Loucy (cell line): ENCODE measurements at regions not wholly inside any gene's neighbourhood (a gene's known extent, or its start where the extent isn't known, plus 50 kb on each side); places are given as distances from the start of the nearest gene placed in this dataset.

Experiments
- CTCF ChIP-seq: fragments of 200-600 bp; sonication (generic); conservative IDR thresholded peaks from 2 replicates; pipeline ENCODE4 v1.5.1; 2014; ENCODE audit warnings: mild to moderate bottlenecking, antibody characterized with exemption, low read length
- EZH2phosphoT487 ChIP-seq: fragments of 200-600 bp; IDR thresholded peaks from 2 replicates; pipeline ENCODE4 v1.6.1; 2018; ENCODE audit warnings: antibody characterized with exemption, mild to moderate bottlenecking, moderate library complexity, borderline replicate concordance

- TF ChIP-seq CTCF (no peak), EZH2phosphoT487 (no peak)
Observed at GRCh38 chr13:110063490-110064421, 243.2 kb downstream of the COL4A1 start.
